Body of pancreas (tissue), 4 donors: ENCODE measurements at regions not wholly inside any gene's neighbourhood (a gene's known extent, or its start where the extent isn't known, plus 50 kb on each side); places are given as distances from the start of the nearest gene placed in this dataset.
"Not testable (repeated sequence)": the region's sequence is repeated elsewhere in the genome, so short reads cannot be mapped to it uniquely, and the experiment has no call there.

ENCODE experiments used
- ATAC-seq: fragments of 150-250 bp; one replicate; pipeline ENCODE4 v1.9.1; 2016
- DNase-seq, 4 donors: peaks; one replicate each; pipeline ENCODE4 v3.0.0-alpha.2; 2019
- H3K27ac ChIP-seq, 4 donors: fragments of 200-600 bp; sonication (generic); 1 replicate in 3 of 4; 2 replicates in 1 of 4; pipeline versions ENCODE4 v1.5.1 to v1.6.1; 2016 to 2019; ENCODE audit warnings: mild to moderate bottlenecking in 1 of 4, mixed read lengths in 1 of 4, moderate library complexity in 1 of 4
- H3K27me3 ChIP-seq, 2 donors: fragments of 200-600 bp; sonication (generic); one replicate each; pipeline ENCODE4 v1.6.0; 2016; ENCODE audit warnings: mild to moderate bottlenecking in 1 of 2
- H3K36me3 ChIP-seq, 2 donors: fragments of 200-600 bp; sonication (generic); replicated peaks in 1 of 2; 2 replicates each; pipeline ENCODE4 v1.5.1; 2016; ENCODE audit warnings: low read depth in 2 of 2; ENCODE audit not compliant: insufficient read depth in 1 of 2
- H3K4me1 ChIP-seq: fragments of 200-600 bp; sonication (generic); one replicate; pipeline ENCODE4 v1.6.0; 2016
- H3K4me3 ChIP-seq, 2 donors: fragments of 200-600 bp; sonication (generic); 1 replicate in 1 of 2; 2 replicates in 1 of 2; pipeline ENCODE4 v1.5.1; 2016 to 2019
- H3K9me3 ChIP-seq, 3 donors: fragments of 200-600 bp; sonication (generic); 1 replicate in 2 of 3; 2 replicates in 1 of 3; pipeline ENCODE4 v1.5.1; 2016
- POLR2A ChIP-seq, 3 donors: fragments of 450-650 bp; IDR thresholded peaks; one replicate each; pipeline ENCODE4 v1.6.1; 2016; ENCODE audit warnings: antibody characterized with exemption in 3 of 3, mild to moderate bottlenecking in 2 of 3
- WGBS, 2 donors: methylation state at CpG; one replicate each; pipeline ENCODE4 v1.1.5; 2017; 5-methylcytosine and 5-hydroxymethylcytosine counted together
- intact Hi-C: fragments of 100-400 bp; cut with DNase I; formaldehyde crosslinking; loops from one replicate; pipeline ENCODE4 v1.15.1; 2023
- TF ChIP-seq, protein P1 (sequence below), 7 experiments: fragments of 450-650 bp in 4 of 7; fragments of 200-600 bp in 3 of 7; sonication (generic) in 3 of 7; IDR thresholded peaks; one replicate each; pipeline ENCODE4 v1.5.1; 2016 to 2019; ENCODE audit warnings: antibody characterized with exemption in 7 of 7

DNA sequence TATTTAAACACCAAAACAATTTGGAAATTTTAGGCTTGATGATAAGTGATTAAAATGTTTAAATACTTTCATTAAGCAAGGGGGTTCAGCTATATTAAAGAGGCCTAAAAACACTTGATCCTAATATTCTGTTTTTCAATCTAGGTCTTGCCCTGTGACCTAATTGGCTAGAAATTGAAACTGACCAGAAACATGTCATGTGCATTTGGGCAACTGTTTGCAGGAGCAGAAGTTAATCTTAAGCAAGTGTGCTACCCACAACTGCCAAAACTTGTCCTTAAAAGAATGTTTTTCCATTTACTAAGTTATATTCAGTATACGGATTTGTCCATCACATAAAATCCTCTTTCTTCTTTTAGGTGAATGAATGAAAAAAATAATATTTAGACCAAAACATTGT, 167.3 kb downstream of the PPP1R3A start:
- intact Hi-C loops: no loop called here
- WGBS, 2 donors: 33 to 47% methylated on average over 1 of the region's 1 CpG
- no peak for ATAC-seq

DNA sequence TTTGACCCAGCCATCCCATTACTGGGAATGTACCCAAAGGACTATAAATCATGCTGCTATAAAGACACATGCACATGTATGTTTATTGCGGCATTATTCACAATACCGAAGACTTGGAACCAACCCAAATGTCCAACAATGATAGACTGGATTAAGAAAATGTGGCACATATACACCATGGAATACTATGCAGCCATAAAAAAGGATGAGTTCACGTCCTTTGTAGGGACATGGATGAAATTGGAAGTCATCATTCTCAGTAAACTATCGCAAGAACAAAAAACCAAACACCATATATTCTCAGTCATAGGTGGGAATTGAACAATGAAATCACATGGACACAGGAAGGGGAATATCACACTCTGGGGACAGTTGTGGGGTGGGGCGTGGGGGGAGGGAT, 170.4 kb downstream of the PPP1R3A start:
- ATAC-seq, H3K27ac ChIP-seq, intact Hi-C loops, H3K4me1 ChIP-seq, DNase-seq, H3K27me3 ChIP-seq, H3K36me3 ChIP-seq, H3K4me3 ChIP-seq, H3K9me3 ChIP-seq: not testable (repeated sequence)
- WGBS, 2 donors: 83 to 87% methylated on average over 5 of the region's 5 CpGs

More for the DNA sequence above, 167.3 kb downstream of the PPP1R3A start:
- H3K9me3 ChIP-seq: no peaks in the 10 kb centered on the region
- TF ChIP-seq, protein P1, sequence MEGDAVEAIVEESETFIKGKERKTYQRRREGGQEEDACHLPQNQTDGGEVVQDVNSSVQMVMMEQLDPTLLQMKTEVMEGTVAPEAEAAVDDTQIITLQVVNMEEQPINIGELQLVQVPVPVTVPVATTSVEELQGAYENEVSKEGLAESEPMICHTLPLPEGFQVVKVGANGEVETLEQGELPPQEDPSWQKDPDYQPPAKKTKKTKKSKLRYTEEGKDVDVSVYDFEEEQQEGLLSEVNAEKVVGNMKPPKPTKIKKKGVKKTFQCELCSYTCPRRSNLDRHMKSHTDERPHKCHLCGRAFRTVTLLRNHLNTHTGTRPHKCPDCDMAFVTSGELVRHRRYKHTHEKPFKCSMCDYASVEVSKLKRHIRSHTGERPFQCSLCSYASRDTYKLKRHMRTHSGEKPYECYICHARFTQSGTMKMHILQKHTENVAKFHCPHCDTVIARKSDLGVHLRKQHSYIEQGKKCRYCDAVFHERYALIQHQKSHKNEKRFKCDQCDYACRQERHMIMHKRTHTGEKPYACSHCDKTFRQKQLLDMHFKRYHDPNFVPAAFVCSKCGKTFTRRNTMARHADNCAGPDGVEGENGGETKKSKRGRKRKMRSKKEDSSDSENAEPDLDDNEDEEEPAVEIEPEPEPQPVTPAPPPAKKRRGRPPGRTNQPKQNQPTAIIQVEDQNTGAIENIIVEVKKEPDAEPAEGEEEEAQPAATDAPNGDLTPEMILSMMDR (IDR thresholded peaks at IDR 0.05): no peak
- TF ChIP-seq POLR2A (IDR thresholded peaks at IDR 0.05): no peak
- no peaks in the 10 kb centered on the region for H3K27me3 ChIP-seq
- H3K36me3 ChIP-seq: no peaks in the 10 kb centered on the region
- no peak for DNase-seq
- H3K4me1 ChIP-seq: no peaks in the 10 kb centered on the region
- H3K4me3 ChIP-seq: no peak overlapping the region
- no peak overlapping the region for H3K27ac ChIP-seq

DNA sequence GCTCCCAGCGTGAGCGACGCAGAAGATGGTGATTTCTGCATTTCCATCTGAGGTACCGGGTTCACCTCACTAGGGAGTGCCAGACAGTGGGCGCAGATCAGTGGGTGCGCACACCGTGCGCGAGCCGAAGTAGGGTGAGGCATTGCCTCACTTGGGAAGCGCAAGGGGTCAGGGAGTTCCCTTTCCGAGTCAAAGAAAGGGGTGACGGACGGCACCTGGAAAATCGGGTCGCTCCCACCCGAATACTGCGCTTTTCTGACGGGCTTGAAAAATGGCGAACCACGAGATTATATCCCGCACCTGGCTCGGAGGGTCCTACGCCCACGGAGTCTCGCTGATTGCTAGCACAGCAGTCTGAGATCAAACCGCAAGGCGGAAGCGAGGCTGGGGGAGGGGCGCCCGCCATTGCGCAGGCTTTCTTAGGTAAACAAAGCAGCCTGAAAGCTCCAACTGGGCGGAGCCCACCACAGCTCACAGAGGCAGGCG, 175.8 kb downstream of the PPP1R3A start:
- H3K27ac ChIP-seq, intact Hi-C loops, DNase-seq: not testable (repeated sequence)

DNA sequence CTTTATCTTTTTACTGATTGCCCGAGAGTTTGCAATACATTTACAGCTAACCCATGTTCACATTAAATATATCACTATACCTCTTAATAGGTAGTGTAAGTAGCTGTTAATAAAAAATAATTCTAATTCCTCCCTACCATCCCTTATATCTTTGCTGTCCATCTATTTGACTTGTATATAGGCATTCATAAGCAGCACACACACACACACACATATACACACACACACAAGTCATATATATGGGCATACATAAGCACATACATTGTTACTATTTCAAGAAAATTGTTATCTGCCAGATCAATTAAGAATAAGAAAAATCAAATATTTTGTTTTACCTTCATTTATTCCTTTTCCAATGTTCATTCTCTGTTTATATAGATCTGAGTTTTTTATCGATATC, 176.4 kb downstream of the PPP1R3A start:
- H3K4me3 ChIP-seq: no peak overlapping the region
- 75 to 81% methylated on average over 2 of the region's 2 CpGs for WGBS, 2 donors
- no peaks in the 10 kb centered on the region for H3K27me3 ChIP-seq
- H3K36me3 ChIP-seq: no peaks in the 10 kb centered on the region
- DNase-seq: no peak
- TF ChIP-seq, protein P1 (IDR thresholded peaks at IDR 0.05): no peak
- no peak for TF ChIP-seq POLR2A (IDR thresholded peaks at IDR 0.05)
- H3K27ac ChIP-seq: no peak overlapping the region
- ATAC-seq: no peak
- intact Hi-C loops: no loop called here
- H3K9me3 ChIP-seq: no peaks in the 10 kb centered on the region
- no peaks in the 10 kb centered on the region for H3K4me1 ChIP-seq

More for the DNA sequence above, 175.8 kb downstream of the PPP1R3A start:
- H3K4me1 ChIP-seq, H3K36me3 ChIP-seq, H3K9me3 ChIP-seq, H3K27me3 ChIP-seq, H3K4me3 ChIP-seq, ATAC-seq: not testable (repeated sequence)
- WGBS, 2 donors: 90% methylated on average over 21 to 28 of the region's 34 CpGs

DNA sequence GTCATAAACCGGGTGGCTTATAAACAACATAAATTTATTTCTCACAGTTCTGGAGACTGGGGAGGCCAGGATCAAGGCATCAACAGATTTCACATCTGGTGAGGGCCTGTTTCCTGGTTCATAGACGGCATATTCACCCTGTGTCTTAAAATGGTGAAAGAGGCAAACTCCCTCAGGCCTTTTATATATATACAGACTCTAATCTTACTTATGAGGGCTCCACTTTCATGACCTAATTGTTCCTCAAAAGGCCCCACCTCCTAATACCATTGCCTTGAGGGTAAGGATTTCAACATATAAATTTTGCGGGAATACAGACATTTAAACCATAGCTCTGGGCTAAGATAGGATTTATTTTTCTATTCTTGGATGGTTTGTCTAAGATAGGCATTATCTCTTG, 187.2 kb downstream of the PPP1R3A start:
- Histone ChIP-seq H3K4me1 (no peaks in the 10 kb centered on the region), H3K4me3 (no peak overlapping the region), H3K36me3 (no peaks in the 10 kb centered on the region), H3K9me3 (no peaks in the 10 kb centered on the region), H3K27me3 (no peaks in the 10 kb centered on the region), H3K27ac (no peak overlapping the region)
- intact Hi-C loops: no loop called here
- 63 to 73% methylated on average over 3 of the region's 3 CpGs for WGBS, 2 donors
- DNase-seq (no peak), ATAC-seq (no peak)
- TF ChIP-seq, protein P1 (IDR thresholded peaks at IDR 0.05): no peak
- no peak for TF ChIP-seq POLR2A (IDR thresholded peaks at IDR 0.05)

DNA sequence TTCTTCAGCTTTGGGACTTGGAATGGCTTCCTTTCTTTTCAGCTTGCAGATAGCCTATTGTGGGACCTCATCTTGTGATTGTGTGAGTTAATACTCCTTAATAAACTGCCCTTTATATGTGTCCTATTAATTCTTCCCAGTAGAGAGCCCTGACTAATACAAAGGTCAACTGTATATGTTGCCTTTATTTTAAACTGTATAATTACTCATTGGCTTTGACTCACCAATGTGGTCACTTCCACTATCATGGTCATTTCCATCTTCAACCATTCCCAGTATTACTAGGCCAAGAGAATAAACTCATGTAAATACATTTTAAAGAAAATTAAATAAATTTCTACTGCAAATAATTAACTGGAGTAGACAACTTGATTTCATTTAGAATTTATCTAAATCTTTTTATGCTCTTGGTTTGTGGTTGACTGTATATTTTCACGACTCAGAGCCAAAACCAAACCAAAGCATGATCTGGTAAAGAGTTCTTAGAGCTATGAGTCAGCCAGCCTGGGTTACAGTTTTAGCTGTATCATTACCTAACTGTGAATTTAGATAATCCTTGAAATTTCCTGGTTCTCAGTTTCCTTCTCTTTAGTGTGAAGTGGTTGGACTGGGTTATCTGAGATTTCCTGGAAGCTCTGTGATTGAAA, 188.4 kb downstream of the PPP1R3A start:
- intact Hi-C loops: no loop called here
- no peaks in the 10 kb centered on the region for H3K36me3 ChIP-seq
- H3K4me3 ChIP-seq: no peak overlapping the region
- 41 to 57% methylated on average over 1 of the region's 1 CpG for WGBS, 2 donors
- H3K27me3 ChIP-seq: no peaks in the 10 kb centered on the region
- TF ChIP-seq POLR2A (IDR thresholded peaks at IDR 0.05): no peak
- TF ChIP-seq, protein P1 (IDR thresholded peaks at IDR 0.05): no peak
- DNase-seq: no peak
- no peak overlapping the region for H3K27ac ChIP-seq
- no peak for ATAC-seq
- H3K4me1 ChIP-seq: no peaks in the 10 kb centered on the region
- H3K9me3 ChIP-seq: no peaks in the 10 kb centered on the region
